ENCODE measurements at regions not wholly inside any gene's neighbourhood (a gene's known extent, or its start where the extent isn't known, plus 50 kb on each side); places are given as distances from the start of the nearest gene placed in this dataset.
A peak's percentile ranks its signal among the peaks of the same experiment; 100 is the strongest.

DNA sequence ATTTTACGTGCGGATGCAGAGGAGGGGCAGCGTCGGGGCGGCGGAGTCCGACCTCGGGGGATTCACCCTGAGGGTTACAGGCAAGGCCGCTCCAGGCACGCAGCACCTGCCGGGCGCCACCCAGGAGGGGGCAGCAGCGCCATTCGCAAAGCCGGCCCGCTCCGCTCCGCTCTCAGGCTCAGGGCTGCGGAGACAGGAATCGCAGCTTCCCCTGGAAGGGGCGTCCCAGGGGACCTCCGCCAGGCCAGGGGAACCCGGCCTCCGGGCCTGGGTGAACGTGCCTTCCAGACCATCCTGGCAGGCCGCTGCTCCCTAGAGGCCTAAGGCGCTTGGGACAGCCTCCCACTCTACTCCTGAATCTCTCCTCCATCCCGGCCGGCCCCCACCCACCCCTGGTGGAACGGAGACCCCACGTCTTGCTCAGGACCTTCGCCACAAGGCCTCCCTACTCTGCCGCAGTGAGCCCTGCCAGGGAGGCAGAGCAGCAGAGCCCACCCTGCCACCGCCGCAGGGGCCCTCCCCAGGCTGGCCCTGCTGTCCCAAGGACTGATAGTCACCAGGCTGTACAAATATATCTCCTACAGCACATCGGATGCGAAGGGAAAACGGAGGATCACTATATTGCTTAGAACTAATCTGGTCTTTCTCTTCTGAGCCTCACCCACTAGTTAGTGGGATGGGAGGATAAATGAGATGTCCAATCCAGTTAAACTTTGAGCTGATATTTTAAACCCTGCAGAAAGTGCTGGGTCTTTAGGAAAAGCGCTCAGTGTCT lies 115.0 kb downstream of the SMIM20 start (continued):
- TF ChIP-seq E2F4 (IDR thresholded peaks at IDR 0.05; ENCODE audit: low read depth, low read length) (no peak), NR2F1 (conservative IDR thresholded peaks at IDR 0.05) (0 out of 2 replicates have a peak, but pooled peaks have one; percentile 21), ATF3 (IDR thresholded peaks at IDR 0.05; ENCODE audit: borderline replicate concordance, extremely low read depth, low read depth, low read length) (no peak), NFXL1 (IDR thresholded peaks at IDR 0.05; ENCODE audit: borderline replicate concordance) (no peak), MYB (IDR thresholded peaks at IDR 0.05; ENCODE audit: borderline replicate concordance, low read depth, low read length) (no peak), SREBF1 (IDR thresholded peaks at IDR 0.05; ENCODE audit: low read length) (no peak), CEBPB (IDR thresholded peaks at IDR 0.05; ENCODE audit: borderline replicate concordance in 1 of 2, low read depth in 2 of 2, low read length in 2 of 2) (no peak), SMC3 (IDR thresholded peaks at IDR 0.05; ENCODE audit: borderline replicate concordance, low read length) (peak; percentile 84; the same call in 1 of the 2 replicates), SMAD5 (IDR thresholded peaks at IDR 0.05; ENCODE audit: low read depth) (no peak), PBX3 (IDR thresholded peaks at IDR 0.05; ENCODE audit: insufficient replicate concordance, low read depth, low read length) (no peak), GABPA (IDR thresholded peaks at IDR 0.05; ENCODE audit: low read depth) (no peak), ZBTB33 (IDR thresholded peaks at IDR 0.05) (no peak), FOXM1 (IDR thresholded peaks at IDR 0.05; ENCODE audit: low read depth, low read length) (no peak), TCF3 (IDR thresholded peaks at IDR 0.05; ENCODE audit: borderline replicate concordance, insufficient read depth, low read depth, low read length) (0 out of 2 replicates have a peak, but pooled peaks have one; percentile 45), KDM1A (IDR thresholded peaks at IDR 0.05; ENCODE audit: borderline replicate concordance) (no peak)
- TF ChIP-seq, protein P1, sequence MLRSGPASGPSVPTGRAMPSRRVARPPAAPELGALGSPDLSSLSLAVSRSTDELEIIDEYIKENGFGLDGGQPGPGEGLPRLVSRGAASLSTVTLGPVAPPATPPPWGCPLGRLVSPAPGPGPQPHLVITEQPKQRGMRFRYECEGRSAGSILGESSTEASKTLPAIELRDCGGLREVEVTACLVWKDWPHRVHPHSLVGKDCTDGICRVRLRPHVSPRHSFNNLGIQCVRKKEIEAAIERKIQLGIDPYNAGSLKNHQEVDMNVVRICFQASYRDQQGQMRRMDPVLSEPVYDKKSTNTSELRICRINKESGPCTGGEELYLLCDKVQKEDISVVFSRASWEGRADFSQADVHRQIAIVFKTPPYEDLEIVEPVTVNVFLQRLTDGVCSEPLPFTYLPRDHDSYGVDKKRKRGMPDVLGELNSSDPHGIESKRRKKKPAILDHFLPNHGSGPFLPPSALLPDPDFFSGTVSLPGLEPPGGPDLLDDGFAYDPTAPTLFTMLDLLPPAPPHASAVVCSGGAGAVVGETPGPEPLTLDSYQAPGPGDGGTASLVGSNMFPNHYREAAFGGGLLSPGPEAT (IDR thresholded peaks at IDR 0.05; ENCODE audit: low read depth), result no peak
- TF ChIP-seq, protein P2, sequence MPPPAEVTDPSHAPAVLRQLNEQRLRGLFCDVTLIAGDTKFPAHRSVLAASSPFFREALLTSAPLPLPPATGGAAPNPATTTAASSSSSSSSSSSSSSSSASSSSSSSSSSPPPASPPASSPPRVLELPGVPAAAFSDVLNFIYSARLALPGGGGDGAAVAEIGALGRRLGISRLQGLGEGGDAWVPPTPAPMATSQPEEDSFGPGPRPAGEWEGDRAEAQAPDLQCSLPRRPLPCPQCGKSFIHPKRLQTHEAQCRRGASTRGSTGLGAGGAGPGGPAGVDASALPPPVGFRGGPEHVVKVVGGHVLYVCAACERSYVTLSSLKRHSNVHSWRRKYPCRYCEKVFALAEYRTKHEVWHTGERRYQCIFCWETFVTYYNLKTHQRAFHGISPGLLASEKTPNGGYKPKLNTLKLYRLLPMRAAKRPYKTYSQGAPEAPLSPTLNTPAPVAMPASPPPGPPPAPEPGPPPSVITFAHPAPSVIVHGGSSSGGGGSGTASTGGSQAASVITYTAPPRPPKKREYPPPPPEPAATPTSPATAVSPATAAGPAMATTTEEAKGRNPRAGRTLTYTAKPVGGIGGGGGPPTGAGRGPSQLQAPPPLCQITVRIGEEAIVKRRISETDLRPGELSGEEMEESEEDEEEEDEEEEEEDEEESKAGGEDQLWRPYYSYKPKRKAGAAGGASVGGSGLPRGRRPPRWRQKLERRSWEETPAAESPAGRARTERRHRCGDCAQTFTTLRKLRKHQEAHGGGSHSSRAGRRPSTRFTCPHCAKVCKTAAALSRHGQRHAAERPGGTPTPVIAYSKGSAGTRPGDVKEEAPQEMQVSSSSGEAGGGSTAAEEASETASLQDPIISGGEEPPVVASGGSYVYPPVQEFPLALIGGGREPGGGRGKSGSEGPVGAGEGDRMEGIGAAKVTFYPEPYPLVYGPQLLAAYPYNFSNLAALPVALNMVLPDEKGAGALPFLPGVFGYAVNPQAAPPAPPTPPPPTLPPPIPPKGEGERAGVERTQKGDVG (CRISPR knock-in tag; IDR thresholded peaks at IDR 0.05), result no peak
- TF ChIP-seq, protein P3, sequence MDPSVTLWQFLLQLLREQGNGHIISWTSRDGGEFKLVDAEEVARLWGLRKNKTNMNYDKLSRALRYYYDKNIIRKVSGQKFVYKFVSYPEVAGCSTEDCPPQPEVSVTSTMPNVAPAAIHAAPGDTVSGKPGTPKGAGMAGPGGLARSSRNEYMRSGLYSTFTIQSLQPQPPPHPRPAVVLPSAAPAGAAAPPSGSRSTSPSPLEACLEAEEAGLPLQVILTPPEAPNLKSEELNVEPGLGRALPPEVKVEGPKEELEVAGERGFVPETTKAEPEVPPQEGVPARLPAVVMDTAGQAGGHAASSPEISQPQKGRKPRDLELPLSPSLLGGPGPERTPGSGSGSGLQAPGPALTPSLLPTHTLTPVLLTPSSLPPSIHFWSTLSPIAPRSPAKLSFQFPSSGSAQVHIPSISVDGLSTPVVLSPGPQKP (IDR thresholded peaks at IDR 0.05; ENCODE audit: low read depth, low read length), result no peak
